Panc1 (cell line): ENCODE measurements at regions not wholly inside any gene's neighbourhood (a gene's known extent, or its start where the extent isn't known, plus 50 kb on each side); places are given as distances from the start of the nearest gene placed in this dataset.

Experiments
- ATAC-seq: fragments of 200-7000 bp; cut with Tn5 transposase; 2 replicates; pipeline ENCODE4 v1.9.1; 2020; ENCODE audit warnings: mild to moderate bottlenecking, moderate library complexity
- BruUV-seq: library from RNA; stranded (reverse); fragments of 400-500 nt; replicated peaks from 2 replicates; lab custom pipeline; 2021; lab: Mats Ljungman, UMichigan
- CTCF ChIA-PET: fragments of 300-600 bp; sonication (Branson Sonifier 250); formaldehyde crosslinking; loops from one replicate; lab custom pipeline; 2022; ENCODE audit warnings: antibody characterized with exemption; lab: Charles Lee
- POLR2A ChIA-PET: fragments of 300-600 bp; sonication (Branson Sonifier 250); formaldehyde crosslinking; loops from one replicate; lab custom pipeline; 2022; ENCODE audit warnings: antibody characterized with exemption; lab: Charles Lee
- DNase-seq: peaks from one replicate; pipeline ENCODE4 v3.0.0-alpha.2; 2010; ENCODE audit warnings: low read depth, low spot score
- H3K27ac ChIP-seq: 2 replicates; pipeline ENCODE4 v1.5.1; 2011; ENCODE audit warnings: mild to moderate bottlenecking, low read length, inconsistent platforms
- H3K27me3 ChIP-seq: fragments of 200-500 bp; sonication (Bioruptor generic); 2 replicates; pipeline ENCODE4 v1.6.0; 2014; ENCODE audit warnings: low read length, inconsistent platforms; ENCODE audit not compliant: control insufficient read depth, insufficient read depth
- H3K36me3 ChIP-seq: fragments of 200-500 bp; sonication (Bioruptor generic); 2 replicates; pipeline ENCODE4 v1.5.1; 2014; ENCODE audit warnings: inconsistent platforms, mild to moderate bottlenecking, low read length, moderate library complexity; ENCODE audit not compliant: control insufficient read depth, insufficient read depth
- H3K4me1 ChIP-seq: 2 replicates; pipeline ENCODE4 v1.5.1; 2011; ENCODE audit warnings: inconsistent platforms, mild to moderate bottlenecking, low read length, moderate library complexity; ENCODE audit not compliant: control insufficient read depth, insufficient read depth
- H3K4me3 ChIP-seq, 2 experiments: 2 replicates each; pipeline ENCODE4 v1.5.1; 2011 to 2012; ENCODE audit warnings: low read depth in 2 of 2, low read length in 2 of 2, mild to moderate bottlenecking in 2 of 2, inconsistent platforms in 1 of 2, moderate library complexity in 1 of 2
- H3K9me3 ChIP-seq: fragments of 200-500 bp; sonication (Bioruptor generic); 2 replicates; pipeline ENCODE4 v1.5.1; 2014; ENCODE audit warnings: low read depth, mild to moderate bottlenecking, inconsistent platforms, low read length, moderate library complexity; ENCODE audit not compliant: control insufficient read depth, insufficient read depth
- CTCF ChIP-seq: fragments of 450-650 bp; IDR thresholded peaks from 2 replicates; pipeline ENCODE4 v1.5.1; 2017; ENCODE audit warnings: mild to moderate bottlenecking
- POLR2AphosphoS5 ChIP-seq: IDR thresholded peaks from 2 replicates; pipeline ENCODE4 v1.6.1; 2012; ENCODE audit warnings: mild to moderate bottlenecking, low read depth, low read length, moderate library complexity
- SIN3A ChIP-seq: IDR thresholded peaks from 2 replicates; pipeline ENCODE4 v1.6.1; 2012; ENCODE audit warnings: low read depth, mild to moderate bottlenecking, low read length, moderate library complexity, borderline replicate concordance; ENCODE audit not compliant: insufficient read depth
- TCF7L2 ChIP-seq: IDR thresholded peaks from 2 replicates; pipeline ENCODE4 v1.6.1; 2011; ENCODE audit warnings: mild to moderate bottlenecking, low read depth, low read length, inconsistent platforms
- in situ Hi-C: cut with HindIII; loops from 2 replicates; pipeline ENCODE4 v1.10.0; 2016; ENCODE audit warnings: low sequenced_read_pairs, low pct_unique_long_range_greater_than_20kb
- intact Hi-C: fragments of 100-400 bp; cut with micrococcal nuclease; formaldehyde crosslinking; loops from one replicate; pipeline ENCODE4 v1.10.0; 2022; ENCODE audit not compliant: unreplicated experiment
- TF ChIP-seq, protein P1 (sequence below), 2 experiments: IDR thresholded peaks; 2 replicates each; pipeline ENCODE4 v1.6.1; 2011 to 2012; ENCODE audit warnings: low read depth in 2 of 2, control low read depth in 1 of 2, low read length in 1 of 2, mild to moderate bottlenecking in 1 of 2, moderate library complexity in 1 of 2; ENCODE audit not compliant: insufficient read depth in 1 of 2

DNA sequence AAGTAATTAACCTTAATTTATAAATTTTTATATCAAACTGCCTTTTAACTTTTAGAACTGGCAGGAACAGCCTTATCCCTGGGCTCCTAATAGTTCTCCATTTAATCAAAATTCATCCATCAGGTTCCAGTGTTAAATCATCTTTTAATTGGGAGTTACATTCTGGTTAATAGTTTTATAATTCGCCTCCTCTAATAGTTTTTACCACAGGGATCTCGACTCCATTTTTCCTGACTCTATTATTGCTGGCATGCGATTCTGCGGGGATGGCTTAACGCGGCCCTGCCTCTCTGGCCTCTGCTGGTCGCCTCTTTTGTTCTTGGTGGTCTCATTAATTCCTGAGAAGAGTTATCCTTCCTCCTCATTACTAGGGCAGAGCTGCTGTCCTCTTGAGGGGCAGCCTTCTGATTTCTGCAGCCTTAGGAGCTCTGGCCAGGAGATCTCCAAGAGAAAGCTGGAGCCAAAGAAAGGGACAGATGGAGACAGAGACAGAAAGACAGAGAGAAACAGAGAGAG, 71.1 kb downstream of the MRM1 start:
- no peak overlapping the region for H3K4me3 ChIP-seq
- CTCF ChIA-PET = no interaction called here
- no peaks in the 10 kb centered on the region for H3K27me3 ChIP-seq
- TF ChIP-seq CTCF (no peak), SIN3A (no peak), POLR2AphosphoS5 (no peak), TCF7L2 (no peak)
- TF ChIP-seq, protein P1, sequence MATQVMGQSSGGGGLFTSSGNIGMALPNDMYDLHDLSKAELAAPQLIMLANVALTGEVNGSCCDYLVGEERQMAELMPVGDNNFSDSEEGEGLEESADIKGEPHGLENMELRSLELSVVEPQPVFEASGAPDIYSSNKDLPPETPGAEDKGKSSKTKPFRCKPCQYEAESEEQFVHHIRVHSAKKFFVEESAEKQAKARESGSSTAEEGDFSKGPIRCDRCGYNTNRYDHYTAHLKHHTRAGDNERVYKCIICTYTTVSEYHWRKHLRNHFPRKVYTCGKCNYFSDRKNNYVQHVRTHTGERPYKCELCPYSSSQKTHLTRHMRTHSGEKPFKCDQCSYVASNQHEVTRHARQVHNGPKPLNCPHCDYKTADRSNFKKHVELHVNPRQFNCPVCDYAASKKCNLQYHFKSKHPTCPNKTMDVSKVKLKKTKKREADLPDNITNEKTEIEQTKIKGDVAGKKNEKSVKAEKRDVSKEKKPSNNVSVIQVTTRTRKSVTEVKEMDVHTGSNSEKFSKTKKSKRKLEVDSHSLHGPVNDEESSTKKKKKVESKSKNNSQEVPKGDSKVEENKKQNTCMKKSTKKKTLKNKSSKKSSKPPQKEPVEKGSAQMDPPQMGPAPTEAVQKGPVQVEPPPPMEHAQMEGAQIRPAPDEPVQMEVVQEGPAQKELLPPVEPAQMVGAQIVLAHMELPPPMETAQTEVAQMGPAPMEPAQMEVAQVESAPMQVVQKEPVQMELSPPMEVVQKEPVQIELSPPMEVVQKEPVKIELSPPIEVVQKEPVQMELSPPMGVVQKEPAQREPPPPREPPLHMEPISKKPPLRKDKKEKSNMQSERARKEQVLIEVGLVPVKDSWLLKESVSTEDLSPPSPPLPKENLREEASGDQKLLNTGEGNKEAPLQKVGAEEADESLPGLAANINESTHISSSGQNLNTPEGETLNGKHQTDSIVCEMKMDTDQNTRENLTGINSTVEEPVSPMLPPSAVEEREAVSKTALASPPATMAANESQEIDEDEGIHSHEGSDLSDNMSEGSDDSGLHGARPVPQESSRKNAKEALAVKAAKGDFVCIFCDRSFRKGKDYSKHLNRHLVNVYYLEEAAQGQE (IDR thresholded peaks at IDR 0.05; ENCODE audit: insufficient read depth in 1 of 2, low read depth in 2 of 2, low read length in 1 of 2) = no peak
- H3K4me1 ChIP-seq = no peaks in the 10 kb centered on the region
- in situ Hi-C loops (no loop called here), intact Hi-C loops (no loop called here)
- no peak for DNase-seq
- no peaks in the 10 kb centered on the region for H3K9me3 ChIP-seq
- ATAC-seq = no peak
- H3K36me3 ChIP-seq = no peaks in the 10 kb centered on the region
- POLR2A ChIA-PET = no interaction called here
- BruUV-seq = no TSS peak
- no peak overlapping the region for H3K27ac ChIP-seq

GRCh38 chr17:36673068-36673467, 71.7 kb downstream of the MRM1 start:
- intact Hi-C loops (no loop called here), in situ Hi-C loops (no loop called here)
- H3K36me3 ChIP-seq = no peaks in the 10 kb centered on the region
- DNase-seq (no peak), ATAC-seq (no peak)
- no peaks in the 10 kb centered on the region for H3K27me3 ChIP-seq
- no peaks in the 10 kb centered on the region for H3K9me3 ChIP-seq
- H3K27ac ChIP-seq = no peak overlapping the region
- no peaks in the 10 kb centered on the region for H3K4me1 ChIP-seq
- BruUV-seq = no TSS peak
- no peak overlapping the region for H3K4me3 ChIP-seq
- TF ChIP-seq POLR2AphosphoS5 (no peak), SIN3A (no peak), TCF7L2 (no peak), CTCF (no peak)
- TF ChIP-seq, protein P1 (IDR thresholded peaks at IDR 0.05; ENCODE audit: insufficient read depth in 1 of 2, low read depth in 2 of 2, low read length in 1 of 2) = no peak
- POLR2A ChIA-PET = no interaction called here
- CTCF ChIA-PET = no interaction called here
